Natural killer cell (primary cell): ENCODE measurements at regions not wholly inside any gene's neighbourhood (a gene's known extent, or its start where the extent isn't known, plus 50 kb on each side); places are given as distances from the start of the nearest gene placed in this dataset.

ENCODE experiments used
- ATAC-seq, 3 donors: fragments of 150-1000 bp in 2 of 3; fragments of 200-7000 bp in 1 of 3; cut with Tn5 transposase; 1 replicate in 1 of 3; 2 replicates in 2 of 3; pipeline ENCODE4 v1.10.0; 2021; ENCODE audit warnings: mild to moderate bottlenecking in 2 of 3, moderate library complexity in 2 of 3
- DNase-seq, 2 donors: peaks; one replicate each; pipeline versions ENCODE4 v3.0.0 to v3.0.0-alpha.2; 2013 to 2021; ENCODE audit warnings: mixed read lengths in 1 of 2
- H3K27ac ChIP-seq: one replicate; pipeline ENCODE4 v1.5.1; 2013; ENCODE audit warnings: mild to moderate bottlenecking, low read length
- H3K27me3 ChIP-seq: one replicate; pipeline ENCODE4 v1.6.1; 2013; ENCODE audit warnings: low read length; ENCODE audit not compliant: control insufficient read depth, insufficient read depth
- H3K36me3 ChIP-seq: one replicate; pipeline ENCODE4 v1.6.1; 2013; ENCODE audit warnings: low read length; ENCODE audit not compliant: control insufficient read depth, insufficient read depth
- H3K4me1 ChIP-seq: one replicate; pipeline ENCODE4 v1.6.1; 2013; ENCODE audit warnings: low read length; ENCODE audit not compliant: control insufficient read depth, insufficient read depth
- H3K4me3 ChIP-seq: one replicate; pipeline ENCODE4 v1.5.1; 2013; ENCODE audit warnings: low read length
- H3K9me3 ChIP-seq: one replicate; pipeline ENCODE4 v1.6.1; 2013; ENCODE audit warnings: low read length; ENCODE audit not compliant: control insufficient read depth, insufficient read depth
- H3K27ac Mint-ChIP-seq, 2 donors: one replicate each; pipeline ENCODE4 v1.8.0; 2022; ENCODE audit warnings: mild to moderate bottlenecking in 2 of 2, mixed read lengths in 2 of 2, moderate library complexity in 1 of 2
- H3K27me3 Mint-ChIP-seq, 2 donors: one replicate each; pipeline ENCODE4 v1.8.0; 2022; ENCODE audit warnings: low read depth in 2 of 2, mixed read lengths in 2 of 2
- H3K36me3 Mint-ChIP-seq: one replicate; pipeline ENCODE4 v1.8.0; 2022; ENCODE audit warnings: mixed read lengths
- H3K4me1 Mint-ChIP-seq, 2 donors: one replicate each; pipeline ENCODE4 v1.8.0; 2022; ENCODE audit warnings: mixed read lengths in 2 of 2
- H3K4me3 Mint-ChIP-seq: one replicate; pipeline ENCODE4 v1.8.0; 2022; ENCODE audit warnings: mild to moderate bottlenecking, moderate library complexity, mixed read lengths
- H3K9me3 Mint-ChIP-seq, 2 donors: one replicate each; pipeline ENCODE4 v1.8.0; 2022; ENCODE audit warnings: mixed read lengths in 2 of 2
- CTCF ChIP-seq: fragments of 200-600 bp; IDR thresholded peaks from one replicate; pipeline ENCODE4 v1.8.0; 2022; ENCODE audit warnings: antibody characterized with exemption
- WGBS: methylation state at CpG from one replicate; pipeline ENCODE4 v1.1.7; 2013; ENCODE audit warnings: missing lambda C conversion rate; ENCODE audit not compliant: insufficient coverage; 5-methylcytosine and 5-hydroxymethylcytosine counted together
- intact Hi-C: fragments of 100-400 bp; cut with micrococcal nuclease; formaldehyde crosslinking; loops from one replicate; pipeline ENCODE4 v1.14.2; 2022

- Mint-ChIP-seq H3K27me3 (no peaks in the 10 kb centered on the region), H3K4me1 (no peaks in the 10 kb centered on the region), H3K27ac (no peak overlapping the region), H3K4me3 (no peak overlapping the region), H3K36me3 (peaks cover 12% of the 10 kb centered on the region), H3K9me3 (peaks cover 14 to 42% of the 10 kb centered on the region in 2 donors)
- no peak for DNase-seq
- no peak for ATAC-seq
- no peak overlapping the region for H3K27ac ChIP-seq
- no peaks in the 10 kb centered on the region for H3K36me3 ChIP-seq
- H3K4me3 ChIP-seq = no peak overlapping the region
- no peaks in the 10 kb centered on the region for H3K9me3 ChIP-seq
- 54% methylated on average over 1 of the region's 2 CpGs for WGBS
- no peaks in the 10 kb centered on the region for H3K27me3 ChIP-seq
- H3K4me1 ChIP-seq = no peaks in the 10 kb centered on the region
- TF ChIP-seq CTCF = no peak
- intact Hi-C loops = no loop called here
These were observed 401.6 kb upstream of the EPHA5 start for GRCh38 chr4:66071911-66072310.

- peaks cover 10 to 15% of the 10 kb centered on the region in 2 donors for H3K9me3 Mint-ChIP-seq
- Histone ChIP-seq H3K27ac (no peak overlapping the region), H3K27me3 (no peaks in the 10 kb centered on the region), H3K9me3 (no peaks in the 10 kb centered on the region), H3K4me1 (no peaks in the 10 kb centered on the region), H3K4me3 (no peak overlapping the region), H3K36me3 (no peaks in the 10 kb centered on the region)
- DNase-seq = no peak
- H3K4me1 Mint-ChIP-seq = no peaks in the 10 kb centered on the region
- H3K36me3 Mint-ChIP-seq = peaks cover 6% of the 10 kb centered on the region
- no peak overlapping the region for H3K4me3 Mint-ChIP-seq
- no peak for TF ChIP-seq CTCF
- no peak for ATAC-seq
- intact Hi-C loops = no loop called here
- no peak overlapping the region for H3K27ac Mint-ChIP-seq
- H3K27me3 Mint-ChIP-seq = no peaks in the 10 kb centered on the region
These were observed 392.6 kb upstream of the EPHA5 start for GRCh38 chr4:66062921-66063320.

- intact Hi-C loops = no loop called here
- no peak for ATAC-seq
These were observed 391.8 kb upstream of the EPHA5 start for GRCh38 chr4:66062044-66062443.

More at GRCh38 chr4:66062044-66062443, 391.8 kb upstream of the EPHA5 start:
- no peak overlapping the region for H3K27ac ChIP-seq
- H3K36me3 ChIP-seq = no peaks in the 10 kb centered on the region
- no peaks in the 10 kb centered on the region for H3K27me3 ChIP-seq
- H3K4me3 ChIP-seq = no peak overlapping the region
- no peak for DNase-seq
- Mint-ChIP-seq H3K36me3 (peaks cover 6% of the 10 kb centered on the region), H3K9me3 (peaks cover 13 to 19% of the 10 kb centered on the region in 2 donors), H3K27ac (no peak overlapping the region), H3K27me3 (no peaks in the 10 kb centered on the region), H3K4me3 (no peak overlapping the region), H3K4me1 (no peaks in the 10 kb centered on the region)
- whole genome bisulfite sequencing = 83% methylated on average over 1 of the region's 2 CpGs
- TF ChIP-seq CTCF = no peak
- no peaks in the 10 kb centered on the region for H3K4me1 ChIP-seq
- H3K9me3 ChIP-seq = no peaks in the 10 kb centered on the region
